Body of pancreas (tissue), 4 donors: ENCODE measurements at regions not wholly inside any gene's neighbourhood (a gene's known extent, or its start where the extent isn't known, plus 50 kb on each side); places are given as distances from the start of the nearest gene placed in this dataset.

ENCODE experiments used
- CTCF ChIP-seq, 7 experiments: fragments of 450-650 bp in 4 of 7; fragments of 200-600 bp in 3 of 7; sonication (generic) in 3 of 7; IDR thresholded peaks; one replicate each; pipeline ENCODE4 v1.5.1; 2016 to 2019; ENCODE audit warnings: antibody characterized with exemption in 7 of 7
- POLR2A ChIP-seq, 3 donors: fragments of 450-650 bp; IDR thresholded peaks; one replicate each; pipeline ENCODE4 v1.6.1; 2016; ENCODE audit warnings: antibody characterized with exemption in 3 of 3, mild to moderate bottlenecking in 2 of 3

- TF ChIP-seq CTCF (IDR thresholded peaks at IDR 0.05), result no peak
- TF ChIP-seq POLR2A (IDR thresholded peaks at IDR 0.05), result no peak
Observed at GRCh38 chr10:130337305-130337640, 201.1 kb downstream of the GLRX3 start.
